ENCODE measurements at regions not wholly inside any gene's neighbourhood (a gene's known extent, or its start where the extent isn't known, plus 50 kb on each side); places are given as distances from the start of the nearest gene placed in this dataset.

DNA sequence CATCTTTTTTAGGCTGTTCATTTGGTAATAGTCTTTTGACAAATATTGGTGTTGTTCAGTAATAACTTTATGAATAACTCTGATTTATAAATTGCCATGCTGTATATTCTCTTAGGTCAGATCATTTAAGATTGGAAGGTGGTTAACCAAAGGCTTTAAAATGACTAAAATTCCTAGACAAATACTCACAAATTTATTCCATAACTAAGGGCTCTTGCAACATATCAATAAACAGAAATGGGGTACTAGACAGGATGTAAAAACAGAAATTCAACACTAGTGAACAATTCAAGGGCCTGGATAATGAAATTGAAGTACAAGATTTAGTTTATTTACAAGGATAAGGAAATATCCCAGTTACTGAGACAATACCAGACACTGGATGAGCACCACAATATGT, 328.6 kb downstream of the PCDH19 start:
- TF ChIP-seq, protein P1, sequence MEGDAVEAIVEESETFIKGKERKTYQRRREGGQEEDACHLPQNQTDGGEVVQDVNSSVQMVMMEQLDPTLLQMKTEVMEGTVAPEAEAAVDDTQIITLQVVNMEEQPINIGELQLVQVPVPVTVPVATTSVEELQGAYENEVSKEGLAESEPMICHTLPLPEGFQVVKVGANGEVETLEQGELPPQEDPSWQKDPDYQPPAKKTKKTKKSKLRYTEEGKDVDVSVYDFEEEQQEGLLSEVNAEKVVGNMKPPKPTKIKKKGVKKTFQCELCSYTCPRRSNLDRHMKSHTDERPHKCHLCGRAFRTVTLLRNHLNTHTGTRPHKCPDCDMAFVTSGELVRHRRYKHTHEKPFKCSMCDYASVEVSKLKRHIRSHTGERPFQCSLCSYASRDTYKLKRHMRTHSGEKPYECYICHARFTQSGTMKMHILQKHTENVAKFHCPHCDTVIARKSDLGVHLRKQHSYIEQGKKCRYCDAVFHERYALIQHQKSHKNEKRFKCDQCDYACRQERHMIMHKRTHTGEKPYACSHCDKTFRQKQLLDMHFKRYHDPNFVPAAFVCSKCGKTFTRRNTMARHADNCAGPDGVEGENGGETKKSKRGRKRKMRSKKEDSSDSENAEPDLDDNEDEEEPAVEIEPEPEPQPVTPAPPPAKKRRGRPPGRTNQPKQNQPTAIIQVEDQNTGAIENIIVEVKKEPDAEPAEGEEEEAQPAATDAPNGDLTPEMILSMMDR (IDR thresholded peaks at IDR 0.05; ENCODE audit: insufficient read depth, low read length, missing control alignments), result no peak

DNA sequence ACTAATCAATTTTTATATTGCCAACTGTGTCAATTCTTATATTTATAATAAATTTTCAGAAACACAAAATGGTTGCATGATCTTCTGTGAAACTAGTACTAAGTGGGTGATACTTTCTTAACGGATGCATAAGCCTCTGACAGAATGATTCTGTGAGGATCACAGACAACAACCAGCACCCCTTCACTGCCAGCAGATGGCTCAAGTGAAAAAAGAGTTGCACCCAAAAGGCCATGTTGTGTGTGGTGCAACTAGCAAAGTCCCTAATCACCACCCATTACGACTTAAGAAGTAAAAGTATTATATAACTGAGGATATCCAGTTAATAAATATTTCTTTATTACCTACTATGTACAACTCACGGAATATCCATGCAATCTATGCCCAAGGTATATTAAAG, 334.0 kb downstream of the PCDH19 start:
- DNase-seq (ENCODE audit: low read depth, low spot score), result no peak
- TF ChIP-seq, protein P1 (IDR thresholded peaks at IDR 0.05; ENCODE audit: insufficient read depth, low read length, missing control alignments), result no peak
- POLR2A ChIA-PET, result no interaction called here
- no peak overlapping the region for H3K4me3 ChIP-seq (ENCODE audit: low read depth, low read length)
- CTCF ChIA-PET, result no interaction called here

More for the DNA sequence above, 328.6 kb downstream of the PCDH19 start:
- CTCF ChIA-PET, result no interaction called here
- DNase-seq (ENCODE audit: low read depth, low spot score), result no peak
- H3K4me3 ChIP-seq (ENCODE audit: low read depth, low read length), result no peak overlapping the region
- POLR2A ChIA-PET, result no interaction called here

DNA sequence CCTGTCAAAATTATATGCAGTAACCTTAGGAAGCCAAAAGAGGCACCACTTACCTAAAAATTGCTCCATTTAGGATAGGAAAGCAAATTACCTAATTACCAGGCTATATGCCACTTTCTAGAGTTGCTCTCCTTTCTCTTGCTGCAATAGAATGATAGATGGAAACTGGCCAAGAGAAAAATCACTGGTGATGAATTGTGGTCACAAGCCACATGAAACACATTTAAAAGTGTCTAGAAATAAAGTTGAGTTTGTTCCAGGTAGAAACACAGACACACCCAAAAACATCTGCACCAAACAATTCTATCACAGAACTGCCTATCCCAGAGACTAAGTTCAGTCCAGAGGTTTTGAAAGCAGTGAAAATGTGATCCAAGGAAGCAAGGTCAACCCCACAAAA, 337.7 kb downstream of the PCDH19 start:
- no peak overlapping the region for H3K4me3 ChIP-seq (ENCODE audit: low read depth, low read length)
- CTCF ChIA-PET, result no interaction called here
- POLR2A ChIA-PET, result no interaction called here
- DNase-seq (ENCODE audit: low read depth, low spot score), result no peak
- TF ChIP-seq, protein P1 (IDR thresholded peaks at IDR 0.05; ENCODE audit: insufficient read depth, low read length, missing control alignments), result no peak

DNA sequence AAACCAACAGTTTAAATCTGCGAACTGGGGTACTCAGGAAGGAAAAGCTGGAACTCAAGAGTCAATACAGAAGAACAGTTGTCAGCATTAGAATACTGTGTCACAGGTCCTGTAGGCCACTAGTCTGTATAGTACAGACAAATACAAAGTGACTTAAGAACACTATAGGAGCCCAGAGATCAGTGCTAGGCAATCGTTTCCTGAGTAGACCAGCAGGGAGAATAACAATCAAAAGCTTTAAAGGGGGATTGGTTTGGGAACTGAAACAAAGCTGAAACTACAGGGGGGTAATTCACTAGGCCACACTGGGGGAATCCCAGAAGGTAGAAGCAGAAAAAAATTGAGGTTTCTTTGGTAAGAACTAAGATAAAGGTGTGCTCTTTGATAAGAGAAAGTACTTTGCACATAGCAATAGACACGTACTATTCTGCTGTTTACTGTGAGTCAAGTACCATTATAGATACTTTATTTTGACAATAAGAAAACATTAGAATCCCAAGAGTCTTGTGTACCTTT, 339.7 kb downstream of the PCDH19 start:
- TF ChIP-seq, protein P1 (IDR thresholded peaks at IDR 0.05; ENCODE audit: insufficient read depth, low read length, missing control alignments), result no peak
- H3K4me3 ChIP-seq (ENCODE audit: low read depth, low read length), result no peak overlapping the region
- POLR2A ChIA-PET, result no interaction called here
- CTCF ChIA-PET, result no interaction called here
- DNase-seq (ENCODE audit: low read depth, low spot score), result no peak

DNA sequence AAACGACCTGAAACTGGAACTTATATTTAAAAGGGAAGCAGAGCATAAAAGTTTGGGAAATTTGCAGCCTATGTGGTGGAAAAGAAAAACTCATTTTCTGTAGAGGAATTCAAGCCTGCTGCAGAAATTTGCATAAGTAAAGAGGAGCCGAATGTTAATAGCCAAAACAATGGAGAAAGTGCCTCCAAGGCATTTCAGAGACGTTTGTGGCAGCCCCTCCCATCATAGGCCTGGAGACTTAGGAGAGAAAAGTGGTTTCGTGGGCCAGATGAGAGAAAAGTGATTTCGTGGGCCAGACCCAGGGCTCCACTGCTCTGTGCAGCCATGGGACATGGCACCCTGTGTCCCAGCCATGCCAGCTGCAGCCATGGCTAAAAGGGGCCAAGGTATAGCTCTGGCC, 361.9 kb downstream of the PCDH19 start:
- no peak for DNase-seq (ENCODE audit: low read depth, low spot score)
- TF ChIP-seq, protein P1 (IDR thresholded peaks at IDR 0.05; ENCODE audit: insufficient read depth, low read length, missing control alignments), result no peak
- POLR2A ChIA-PET, result no interaction called here
- CTCF ChIA-PET, result no interaction called here
- H3K4me3 ChIP-seq (ENCODE audit: low read depth, low read length), result no peak overlapping the region

All from AG04449 (cell line).